Activated B cell treated with CpG ODN at 0.5 μM for 24 hours (primary cell): ENCODE measurements at regions not wholly inside any gene's neighbourhood (a gene's known extent, or its start where the extent isn't known, plus 50 kb on each side); places are given as distances from the start of the nearest gene placed in this dataset.

Experiments
- ATAC-seq: fragments of 200-7000 bp; cut with Tn5 transposase; one replicate; pipeline ENCODE4 v1.10.0; 2021; ENCODE audit warnings: low read depth, mild to moderate bottlenecking, moderate library complexity
- CTCF ChIA-PET: fragments of 350-600 bp; sonication (Branson Sonifier 250); formaldehyde crosslinking; loops from one replicate; lab custom pipeline; 2021; ENCODE audit warnings: antibody characterized with exemption; lab: Charles Lee
- POLR2A ChIA-PET: fragments of 350-600 bp; sonication (Branson Sonifier 250); formaldehyde crosslinking; loops from one replicate; lab custom pipeline; 2021; ENCODE audit warnings: antibody characterized with exemption; lab: Charles Lee
- DNase-seq: peaks from one replicate; pipeline ENCODE4 v3.0.0; 2022
- H3K27ac Mint-ChIP-seq: one replicate; pipeline ENCODE4 v1.8.0; 2020; ENCODE audit warnings: mixed read lengths
- H3K27me3 Mint-ChIP-seq: one replicate; pipeline ENCODE4 v1.8.0; 2021; ENCODE audit warnings: mixed read lengths
- H3K36me3 Mint-ChIP-seq: one replicate; pipeline ENCODE4 v1.8.0; 2021; ENCODE audit warnings: low read depth, mixed read lengths
- H3K4me1 Mint-ChIP-seq: one replicate; pipeline ENCODE4 v1.8.0; 2021; ENCODE audit warnings: mixed read lengths
- H3K4me3 Mint-ChIP-seq: one replicate; pipeline ENCODE4 v1.8.0; 2020; ENCODE audit warnings: mild to moderate bottlenecking, mixed read lengths
- H3K9me3 Mint-ChIP-seq: one replicate; pipeline ENCODE4 v1.8.0; 2020; ENCODE audit warnings: mixed read lengths
- CTCF ChIP-seq: fragments of 200-600 bp; IDR thresholded peaks from one replicate; pipeline ENCODE4 v1.8.0; 2022; ENCODE audit warnings: antibody characterized with exemption, mild to moderate bottlenecking
- intact Hi-C: fragments of 100-400 bp; cut with micrococcal nuclease; formaldehyde crosslinking; loops from one replicate; pipeline ENCODE4 v1.15.1; 2024

GRCh38 chr13:105345730-105346129, 1189.7 kb downstream of the EFNB2 start:
- H3K27ac Mint-ChIP-seq: no peak overlapping the region
- DNase-seq (no peak), ATAC-seq (no peak)
- no peaks in the 10 kb centered on the region for H3K4me1 Mint-ChIP-seq
- intact Hi-C loops: no loop called here
- no peak for TF ChIP-seq CTCF
- H3K9me3 Mint-ChIP-seq: no peaks in the 10 kb centered on the region
- CTCF ChIA-PET: no interaction called here
- H3K4me3 Mint-ChIP-seq: no peak overlapping the region
- H3K27me3 Mint-ChIP-seq: no peaks in the 10 kb centered on the region
- POLR2A ChIA-PET: no interaction called here
- no peaks in the 10 kb centered on the region for H3K36me3 Mint-ChIP-seq

GRCh38 chr13:105345131-105345530, 1190.3 kb downstream of the EFNB2 start:
- DNase-seq (no peak), ATAC-seq (no peak)
- H3K36me3 Mint-ChIP-seq: no peaks in the 10 kb centered on the region
- ChIA-PET CTCF (no interaction called here), POLR2A (no interaction called here)
- no peak for TF ChIP-seq CTCF
- H3K4me1 Mint-ChIP-seq: no peaks in the 10 kb centered on the region
- no peaks in the 10 kb centered on the region for H3K27me3 Mint-ChIP-seq
- no peak overlapping the region for H3K27ac Mint-ChIP-seq
- no peak overlapping the region for H3K4me3 Mint-ChIP-seq
- H3K9me3 Mint-ChIP-seq: no peaks in the 10 kb centered on the region
- intact Hi-C loops: no loop called here

GRCh38 chr13:105343134-105343806, 1192.2 kb downstream of the EFNB2 start:
- Mint-ChIP-seq H3K27ac (no peak overlapping the region), H3K27me3 (no peaks in the 10 kb centered on the region), H3K4me3 (no peak overlapping the region), H3K36me3 (no peaks in the 10 kb centered on the region), H3K4me1 (no peaks in the 10 kb centered on the region), H3K9me3 (no peaks in the 10 kb centered on the region)
- ATAC-seq (no peak), DNase-seq (no peak)
- intact Hi-C loops: no loop called here
- POLR2A ChIA-PET: no interaction called here
- CTCF ChIA-PET: no interaction called here
- TF ChIP-seq CTCF: no peak

- TF ChIP-seq CTCF: no peak
- ATAC-seq: no peak
- H3K27ac Mint-ChIP-seq: no peak overlapping the region
- CTCF ChIA-PET: no interaction called here
- H3K4me3 Mint-ChIP-seq: no peak overlapping the region
- no peaks in the 10 kb centered on the region for H3K4me1 Mint-ChIP-seq
- intact Hi-C loops: no loop called here
- H3K36me3 Mint-ChIP-seq: no peaks in the 10 kb centered on the region
- no peaks in the 10 kb centered on the region for H3K27me3 Mint-ChIP-seq
- POLR2A ChIA-PET: no interaction called here
- H3K9me3 Mint-ChIP-seq: peaks cover 3% of the 10 kb centered on the region
- DNase-seq: no peak
Measured at GRCh38 chr13:105342281-105342820, 1193.1 kb downstream of the EFNB2 start.

- Mint-ChIP-seq H3K4me1 (no peaks in the 10 kb centered on the region), H3K36me3 (no peaks in the 10 kb centered on the region), H3K4me3 (no peak overlapping the region), H3K27ac (no peak overlapping the region), H3K27me3 (no peaks in the 10 kb centered on the region), H3K9me3 (peaks cover 3% of the 10 kb centered on the region)
- intact Hi-C loops: no loop called here
- ChIA-PET CTCF (no interaction called here), POLR2A (no interaction called here)
- no peak for ATAC-seq
- TF ChIP-seq CTCF: no peak
- no peak for DNase-seq
Measured at GRCh38 chr13:105341758-105342157, 1193.7 kb downstream of the EFNB2 start.
